GM21619 (cell line): ENCODE measurements at regions not wholly inside any gene's neighbourhood (a gene's known extent, or its start where the extent isn't known, plus 50 kb on each side); places are given as distances from the start of the nearest gene placed in this dataset.
"Not testable (repeated sequence)": the region's sequence is repeated elsewhere in the genome, so short reads cannot be mapped to it uniquely, and the experiment has no call there.

Experiments
- ATAC-seq: cut with Tn5 transposase; IDR thresholded peaks from one replicate; pipeline ENCODE4 v1.9.1; 2021; ENCODE audit not compliant: unreplicated experiment

DNA sequence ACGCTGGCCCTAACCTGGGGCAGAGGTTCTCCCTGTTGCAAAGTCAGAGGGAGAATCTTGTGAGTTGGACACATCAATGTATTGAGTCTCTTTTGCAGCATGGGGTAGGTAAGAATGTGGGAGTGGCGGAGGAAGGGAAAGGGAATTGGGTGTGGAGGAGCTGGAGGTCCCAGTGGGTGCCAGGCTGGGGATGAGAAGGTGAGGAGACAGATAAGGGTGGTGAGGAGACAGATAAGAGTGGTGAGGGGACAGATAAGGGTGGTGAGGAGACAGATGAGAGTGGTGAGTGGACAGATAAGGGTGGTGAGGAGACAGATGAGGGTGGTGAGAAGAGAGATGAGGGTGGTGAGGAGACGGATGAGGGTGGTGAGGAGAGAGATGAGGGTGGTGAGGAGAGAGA is 72.9 kb upstream of the SFSWAP start:
- ATAC-seq = no peak

DNA sequence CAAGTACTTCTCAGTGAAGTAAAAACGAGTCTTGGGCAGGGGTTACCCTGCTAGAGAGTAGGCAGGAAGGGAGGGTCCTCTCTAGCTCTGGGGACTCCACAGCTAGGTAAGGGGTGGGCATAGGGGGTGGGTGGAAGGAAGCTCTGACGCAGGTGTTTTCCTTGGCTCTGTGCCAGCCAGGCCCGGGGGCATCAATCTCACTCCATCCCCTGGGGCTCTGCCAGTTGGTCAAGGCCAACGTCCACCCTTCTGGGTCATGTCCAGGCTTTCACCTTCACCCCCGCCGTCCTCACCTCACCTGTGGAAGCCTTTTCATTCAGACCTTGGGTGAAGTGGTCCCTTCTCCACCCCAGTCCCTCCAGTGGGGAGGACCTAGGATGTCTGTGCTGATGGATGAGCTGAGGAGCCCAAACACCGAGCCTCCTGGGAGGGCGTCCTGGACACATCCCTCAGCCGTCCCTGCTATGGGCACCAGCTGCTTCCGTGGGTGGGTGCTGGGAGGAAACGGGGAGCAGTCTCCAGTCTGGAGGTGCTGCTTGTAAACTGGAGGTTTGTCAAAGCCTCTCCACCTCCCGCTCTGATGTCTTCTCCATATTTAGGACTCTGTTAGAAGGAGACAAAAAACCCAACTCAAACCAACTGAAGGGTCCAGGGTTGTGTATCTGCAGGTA is 71.5 kb upstream of the SFSWAP start:
- ATAC-seq = no peak

DNA sequence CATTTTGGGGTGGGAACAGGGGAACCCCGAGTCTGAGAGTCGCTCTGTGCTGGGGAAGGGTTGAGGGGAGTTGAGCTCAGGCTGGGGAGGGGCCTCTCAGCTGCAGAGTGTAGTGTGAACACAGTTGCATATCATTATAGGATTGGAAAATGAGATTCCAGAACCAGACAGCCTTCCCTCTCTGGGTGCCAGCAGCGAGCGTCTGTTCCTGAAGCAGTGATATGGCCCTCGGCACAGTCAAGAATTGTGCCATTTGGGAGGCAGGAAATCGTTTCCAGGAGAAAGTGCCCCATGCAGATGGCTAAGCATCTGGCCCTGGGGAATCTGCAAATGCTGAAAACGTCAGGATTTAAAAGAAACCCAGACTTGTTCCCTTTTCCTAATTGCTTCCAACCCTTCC is 70.4 kb upstream of the SFSWAP start:
- no peak for ATAC-seq

DNA sequence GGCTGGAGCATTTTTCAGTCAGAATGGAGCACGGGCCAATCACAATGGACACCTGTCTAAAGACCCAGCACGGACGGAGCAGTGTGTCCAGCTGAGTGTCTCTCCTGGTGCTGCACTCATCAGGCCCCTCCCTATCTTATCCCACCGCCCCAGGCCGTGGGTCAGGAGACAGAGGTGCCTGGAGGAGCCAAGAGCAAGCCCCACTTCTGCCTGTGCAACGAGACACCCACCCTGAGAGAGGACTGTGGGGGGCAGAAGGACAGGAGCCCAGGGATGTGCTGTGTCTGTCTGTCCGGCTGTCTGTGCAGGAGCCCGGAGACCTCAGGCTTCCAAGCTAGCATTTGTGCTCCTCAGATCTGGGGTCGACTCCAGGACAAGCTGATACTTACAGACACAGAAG is 69.6 kb upstream of the SFSWAP start:
- ATAC-seq = no peak

DNA sequence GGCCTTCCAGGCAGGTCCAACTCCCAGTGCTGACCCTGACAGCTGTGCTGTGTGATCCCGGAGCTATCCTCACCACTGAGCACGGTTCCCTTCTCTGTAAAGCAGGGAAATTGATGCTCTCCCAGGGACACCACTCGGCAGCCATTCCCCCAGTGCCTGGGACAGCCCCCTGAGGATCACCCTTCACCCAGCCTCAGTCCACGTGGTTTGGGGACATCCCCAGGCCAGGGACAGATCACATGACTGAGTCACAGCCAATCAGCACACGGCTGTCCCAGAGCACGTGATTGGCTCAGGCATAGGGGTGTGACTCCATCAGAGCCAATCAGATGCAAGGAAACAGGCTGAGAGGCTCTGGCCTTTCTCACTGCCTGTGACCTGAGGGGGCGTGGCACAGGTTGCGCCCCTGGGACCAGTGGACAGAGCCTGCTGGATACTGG is 68.8 kb upstream of the SFSWAP start:
- ATAC-seq = no peak

DNA sequence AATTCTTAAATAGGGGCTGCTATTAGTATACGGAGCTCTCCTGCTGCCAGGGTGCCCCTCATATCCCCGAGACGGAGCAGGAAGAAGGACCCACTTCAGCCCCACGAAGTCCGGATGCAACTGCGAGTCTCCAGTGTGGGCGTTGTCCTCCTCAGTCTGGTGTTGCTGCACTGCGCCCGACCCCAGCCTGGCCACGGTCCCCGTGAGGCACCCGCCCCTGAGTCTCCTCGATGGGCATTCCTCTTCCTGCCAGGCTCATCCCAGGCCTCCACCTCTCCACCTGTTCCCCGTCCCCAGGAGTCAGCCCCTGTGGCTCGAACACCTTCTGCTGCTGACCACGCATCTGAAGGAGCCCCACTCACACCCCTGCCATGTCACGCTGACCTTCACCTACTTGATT is 68.1 kb upstream of the SFSWAP start:
- ATAC-seq = no peak

DNA sequence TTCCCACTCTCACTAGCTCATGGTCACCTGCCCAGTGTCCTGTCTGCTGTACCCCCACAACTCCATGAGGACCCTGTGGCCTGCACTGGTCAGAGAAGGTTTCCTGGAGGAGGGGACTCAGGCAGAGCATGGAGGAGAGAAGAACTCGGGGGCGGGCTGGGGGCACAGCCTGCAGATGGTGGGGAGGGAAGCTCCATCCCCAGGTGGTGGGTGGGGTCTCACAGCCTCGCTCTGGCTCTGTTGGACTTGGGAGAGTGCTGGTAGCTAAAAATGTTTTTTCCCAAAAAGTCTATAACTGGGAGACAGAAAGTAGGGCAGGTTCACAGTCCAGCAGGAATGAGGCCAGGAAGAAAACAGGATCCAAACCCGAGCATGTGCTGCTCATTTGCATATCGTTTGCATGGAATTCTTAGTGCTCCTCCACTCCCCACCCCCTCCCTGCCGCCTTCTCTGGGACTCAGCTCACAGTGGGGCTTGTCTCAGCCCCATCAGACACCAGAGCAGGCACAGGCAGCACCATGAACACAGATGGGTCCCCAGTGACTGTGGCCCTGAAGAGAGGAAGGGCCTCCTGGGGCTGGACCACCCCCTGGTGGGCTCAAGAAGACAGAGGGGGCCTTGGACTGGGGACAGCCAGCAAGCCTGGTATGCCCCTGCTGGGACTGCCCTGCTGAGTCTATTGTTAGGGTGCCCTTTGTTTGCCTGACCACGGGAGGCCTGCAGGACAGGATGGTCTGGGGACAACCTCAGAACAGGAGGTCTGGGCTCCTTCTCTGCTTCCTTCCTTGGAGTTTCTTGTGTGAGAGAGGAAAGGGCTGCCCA is 67.0 kb upstream of the SFSWAP start:
- no peak for ATAC-seq

DNA sequence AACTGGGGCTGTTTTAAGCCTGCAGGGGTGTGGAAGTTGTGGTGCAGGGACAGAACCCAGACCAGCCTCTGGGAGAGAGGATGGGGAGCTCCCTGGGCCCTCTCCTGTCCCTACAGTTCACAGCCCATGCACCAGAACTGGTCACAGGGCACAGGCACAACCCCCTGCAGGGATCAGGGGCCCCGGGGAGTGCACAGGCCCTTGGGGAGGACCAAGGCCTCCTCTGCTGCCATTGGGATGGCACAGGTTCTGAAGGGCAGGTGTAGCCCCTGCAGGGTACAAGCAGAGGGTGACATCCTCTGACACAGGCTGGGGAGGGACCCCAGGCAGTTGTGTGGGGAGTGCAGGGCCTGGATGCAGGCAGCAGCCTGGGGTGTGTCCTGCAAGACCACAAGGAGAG is 66.4 kb upstream of the SFSWAP start:
- ATAC-seq = no peak

DNA sequence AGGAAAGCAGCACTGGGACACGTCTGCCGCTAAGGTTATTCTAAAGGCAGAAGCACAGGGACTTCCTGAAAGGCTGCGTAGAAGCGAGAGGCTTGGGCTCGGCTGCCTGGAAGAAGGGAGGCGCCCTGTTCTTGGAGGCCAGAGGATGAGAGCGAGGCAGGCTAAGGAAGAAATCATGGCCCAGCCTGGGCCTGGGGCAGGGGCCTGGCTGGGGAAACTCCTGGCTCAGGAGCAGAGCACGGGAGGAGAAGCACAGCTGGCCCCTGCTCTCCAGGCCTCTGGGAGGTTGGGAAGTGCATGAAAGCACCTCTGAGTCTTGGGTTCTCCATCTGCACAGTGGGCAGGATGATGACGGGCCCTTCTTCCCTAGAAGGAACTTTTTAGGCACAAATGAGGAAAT is 66.0 kb upstream of the SFSWAP start:
- not testable (repeated sequence) for ATAC-seq

DNA sequence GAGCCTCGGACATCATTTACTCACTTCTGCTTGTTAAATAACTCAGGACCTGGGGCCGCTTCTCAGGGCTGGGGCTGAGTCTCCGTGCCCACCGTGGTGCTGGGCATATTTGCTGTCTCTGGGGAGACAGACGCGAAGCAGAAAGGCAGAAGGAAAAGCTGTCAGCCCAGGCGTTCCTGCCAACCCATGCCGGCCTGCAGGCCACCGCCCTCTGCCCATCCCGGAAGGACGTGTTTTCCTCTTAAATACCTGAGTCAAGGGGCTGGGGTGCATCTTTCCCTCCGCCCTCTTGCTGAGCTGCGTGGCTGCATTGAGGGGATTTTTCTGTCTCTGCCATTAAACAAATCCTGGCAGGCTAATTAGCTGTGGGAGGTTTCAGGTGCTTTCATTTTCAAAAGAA is 65.3 kb upstream of the SFSWAP start:
- not testable (repeated sequence) for ATAC-seq

DNA sequence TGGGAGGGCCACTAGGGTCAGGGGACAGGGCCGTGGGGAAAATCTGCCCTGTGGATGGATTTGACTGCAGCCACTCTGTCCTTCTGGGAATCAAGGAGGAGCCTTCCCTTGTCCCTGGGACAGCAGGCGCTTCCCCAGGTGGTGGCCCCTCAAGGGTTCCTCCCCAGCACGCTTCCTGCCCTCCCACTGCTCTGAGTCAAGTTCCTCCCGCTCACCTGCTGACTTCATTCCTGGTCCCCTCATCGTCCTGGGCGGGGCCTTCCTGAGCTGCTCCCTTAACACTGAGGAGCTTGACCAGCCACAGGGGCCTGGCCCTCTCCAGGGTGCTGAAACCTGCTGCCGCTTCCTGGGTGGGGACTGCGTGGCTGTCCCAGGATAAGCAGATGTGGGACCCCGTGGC is 64.4 kb upstream of the SFSWAP start:
- ATAC-seq = not testable (repeated sequence)

DNA sequence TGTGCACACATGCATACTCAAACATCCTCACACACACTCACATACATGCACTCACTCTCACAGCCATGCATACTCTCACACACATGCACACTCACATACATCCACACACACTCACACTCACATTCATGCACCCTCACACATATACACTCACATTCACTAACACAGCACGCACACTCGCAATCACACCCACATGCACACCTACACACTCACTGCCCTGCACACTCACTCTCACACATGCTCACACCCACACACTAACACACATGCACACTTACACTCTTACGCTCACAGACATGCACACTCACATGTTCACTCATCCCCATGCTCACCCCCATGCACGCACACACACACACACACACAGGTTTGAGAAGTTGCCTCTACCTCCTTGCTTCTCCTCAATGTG is 63.2 kb upstream of the SFSWAP start:
- no peak for ATAC-seq

DNA sequence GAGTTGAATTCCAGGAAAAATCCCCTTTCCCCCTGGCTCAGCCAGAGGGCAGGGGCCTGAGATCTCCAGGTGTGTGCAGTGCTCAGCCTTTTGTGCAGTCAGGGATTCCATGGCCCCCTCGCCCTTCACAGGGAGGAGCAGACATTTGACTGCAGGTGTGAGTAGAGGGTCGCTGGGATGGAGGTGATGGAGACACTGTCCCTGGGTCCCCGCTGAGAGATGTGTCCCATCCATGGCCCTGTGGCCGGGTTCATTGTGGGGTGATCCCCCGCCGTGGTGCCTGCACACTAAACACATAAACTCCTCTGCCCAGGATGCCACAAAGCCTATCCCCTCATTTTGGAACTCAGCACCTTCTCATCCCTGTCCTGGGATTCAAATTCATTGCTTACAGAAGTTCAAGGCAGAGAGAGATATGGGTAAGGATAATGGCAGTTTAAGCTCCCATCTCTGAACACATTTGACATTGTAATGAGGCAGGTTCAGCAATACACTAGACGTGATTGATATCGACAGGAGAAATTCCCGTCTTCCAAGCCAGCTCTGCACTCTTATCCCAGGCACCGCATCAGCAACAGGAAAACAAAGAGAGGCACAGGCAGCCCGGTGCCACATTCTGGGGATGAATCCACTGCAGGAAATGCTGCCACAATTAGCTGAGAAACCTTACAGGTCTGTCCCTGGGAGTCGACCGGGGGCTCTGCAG is 55.3 kb upstream of the SFSWAP start:
- ATAC-seq = not testable (repeated sequence)

DNA sequence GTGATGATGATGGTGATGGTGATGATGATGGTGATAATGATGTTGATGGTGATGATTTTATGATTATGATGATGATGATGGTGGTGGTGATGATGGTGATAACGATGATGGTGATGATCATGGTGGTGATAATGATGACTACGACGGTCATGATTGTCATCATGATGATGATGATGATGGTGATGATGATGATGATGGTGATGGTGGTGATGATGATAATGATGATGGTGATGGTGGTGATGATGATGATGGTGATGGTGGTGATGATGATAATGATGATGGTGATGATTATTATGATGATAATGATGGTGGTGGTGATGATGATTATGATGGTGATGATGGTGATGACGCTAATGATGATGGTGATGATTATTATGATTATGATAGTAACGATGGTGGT is 54.1 kb upstream of the SFSWAP start:
- ATAC-seq = not testable (repeated sequence)

DNA sequence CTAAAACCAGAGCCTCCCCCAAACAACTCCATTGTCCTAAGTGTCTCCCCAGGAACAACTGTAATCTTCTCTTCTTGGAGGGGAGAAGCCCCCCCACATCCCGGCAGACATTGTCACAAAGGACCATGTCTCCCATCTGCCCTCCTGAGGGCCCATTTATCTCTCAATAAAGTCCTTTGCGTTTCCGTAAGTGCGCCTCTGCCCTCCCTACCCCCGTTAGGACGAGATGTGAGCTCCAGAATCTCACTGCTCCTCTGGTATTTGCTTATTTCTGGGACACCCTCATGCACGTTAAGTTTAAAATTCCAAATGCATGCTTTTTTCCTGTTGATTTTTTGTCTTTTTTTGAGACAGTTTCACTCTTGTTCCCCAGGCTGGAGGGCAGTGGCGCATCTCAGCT is 52.3 kb upstream of the SFSWAP start:
- not testable (repeated sequence) for ATAC-seq

DNA sequence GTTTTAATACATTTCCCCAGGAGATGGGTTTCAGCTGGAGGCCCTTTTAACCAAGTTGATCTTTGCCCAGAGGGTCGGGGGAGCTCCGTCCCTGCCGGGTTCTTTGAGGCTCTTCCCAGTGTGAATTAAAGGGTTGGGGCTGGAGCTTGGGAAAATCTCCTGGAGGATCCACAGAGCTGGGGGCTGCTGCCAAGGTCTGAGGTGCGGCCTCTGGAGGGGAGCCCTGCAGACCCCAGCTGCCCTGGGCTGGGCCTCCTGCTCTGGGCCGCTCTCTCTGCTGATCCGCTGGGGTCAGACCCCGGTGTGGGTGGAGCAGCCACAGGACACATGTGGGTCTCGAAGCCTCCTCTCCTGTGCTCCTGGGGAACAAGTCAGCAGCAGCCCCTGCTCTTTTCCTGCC is 51.4 kb upstream of the SFSWAP start:
- not testable (repeated sequence) for ATAC-seq

DNA sequence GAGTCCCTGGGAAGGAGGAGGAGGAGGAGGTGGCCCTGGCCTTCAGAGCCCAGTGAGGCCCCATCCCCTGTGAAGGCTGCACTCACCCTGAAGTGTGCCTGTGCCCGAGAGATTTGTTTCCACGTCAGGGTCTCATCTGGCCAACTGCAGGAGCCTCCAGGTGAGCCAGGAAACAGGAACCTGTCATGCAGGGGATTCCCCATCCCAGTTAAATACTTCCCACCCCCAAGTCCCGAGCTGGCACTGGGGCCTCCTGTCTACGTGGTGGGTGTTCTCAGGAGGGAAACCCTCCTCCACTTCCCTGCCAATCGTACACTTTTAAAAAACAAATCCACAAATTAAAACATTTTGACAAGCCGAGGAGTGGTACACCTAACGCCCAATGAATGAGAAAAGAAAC is 50.9 kb upstream of the SFSWAP start:
- ATAC-seq = not testable (repeated sequence)

DNA sequence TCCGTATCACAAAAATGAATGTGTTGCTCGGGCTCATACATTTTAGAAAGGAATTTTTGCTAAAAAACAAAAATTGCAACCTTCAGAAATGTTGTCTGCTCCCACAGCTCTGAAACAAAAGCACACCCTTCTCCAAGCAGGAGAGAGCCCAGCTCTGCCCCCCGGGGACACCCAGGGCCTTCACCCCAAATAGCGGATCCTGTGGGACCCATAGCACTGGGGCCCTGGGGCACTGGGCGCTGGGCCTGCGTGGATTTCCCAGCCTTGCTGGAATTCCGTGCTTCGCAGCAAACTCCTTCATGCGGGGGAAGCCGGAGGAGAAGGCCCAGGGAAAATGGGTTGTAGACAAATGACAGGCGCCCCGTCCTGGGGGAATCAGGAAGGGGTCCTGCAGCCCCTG is 50.5 kb upstream of the SFSWAP start:
- not testable (repeated sequence) for ATAC-seq
